Esophagus squamous epithelium (tissue), 5 donors: ENCODE measurements at regions not wholly inside any gene's neighbourhood (a gene's known extent, or its start where the extent isn't known, plus 50 kb on each side); places are given as distances from the start of the nearest gene placed in this dataset.

Experiments
- DNase-seq: peaks from one replicate; lab custom pipeline; 2025; lab: John Stamatoyannopoulos, UW
- H3K27ac ChIP-seq, 4 donors: fragments of 200-600 bp; sonication (generic); one replicate each; pipeline ENCODE4 v1.5.1; 2016 to 2019; ENCODE audit warnings: mild to moderate bottlenecking in 1 of 4
- H3K27me3 ChIP-seq, 4 donors: fragments of 200-600 bp; sonication (generic); 1 replicate in 3 of 4; 2 replicates in 1 of 4; pipeline versions ENCODE4 v1.5.1 to v1.6.0; 2017 to 2021; ENCODE audit warnings: antibody characterized with exemption in 1 of 4
- H3K36me3 ChIP-seq, 3 donors: fragments of 200-600 bp; sonication (generic); one replicate each; pipeline ENCODE4 v1.5.1; 2016 to 2019
- H3K4me1 ChIP-seq, 3 donors: fragments of 200-600 bp; sonication (generic); one replicate each; pipeline ENCODE4 v1.5.1; 2017 to 2019
- H3K4me3 ChIP-seq, 4 donors: fragments of 200-600 bp; sonication (generic); 1 replicate in 3 of 4; 2 replicates in 1 of 4; pipeline ENCODE4 v1.5.1; 2016 to 2019; ENCODE audit warnings: mild to moderate bottlenecking in 2 of 4, moderate library complexity in 1 of 4
- H3K9me3 ChIP-seq, 3 donors: fragments of 200-600 bp; sonication (generic); one replicate each; pipeline ENCODE4 v1.5.1; 2016 to 2019
- POLR2A ChIP-seq, 4 donors: fragments of 450-650 bp; IDR thresholded peaks; one replicate each; pipeline ENCODE4 v1.6.1; 2017; ENCODE audit warnings: antibody characterized with exemption in 4 of 4, mild to moderate bottlenecking in 4 of 4, moderate library complexity in 3 of 4
- WGBS, 2 donors: methylation state at CpG; one replicate each; pipeline ENCODE4 v1.1.5; 2018; 5-methylcytosine and 5-hydroxymethylcytosine counted together
- intact Hi-C: fragments of 100-400 bp; cut with DNase I; formaldehyde crosslinking; loops from one replicate; pipeline ENCODE4 v1.15.0; 2022
- TF ChIP-seq, protein P1 (sequence below), 6 experiments: fragments of 450-650 bp in 4 of 6; fragments of 200-600 bp in 2 of 6; sonication (generic) in 2 of 6; IDR thresholded peaks; one replicate each; pipeline ENCODE4 v1.5.1; 2016 to 2019; ENCODE audit warnings: antibody characterized with exemption in 6 of 6, mild to moderate bottlenecking in 4 of 6, moderate library complexity in 4 of 6
- donor health status: DM: yes; HTN: yes; CAD: no.

DNA sequence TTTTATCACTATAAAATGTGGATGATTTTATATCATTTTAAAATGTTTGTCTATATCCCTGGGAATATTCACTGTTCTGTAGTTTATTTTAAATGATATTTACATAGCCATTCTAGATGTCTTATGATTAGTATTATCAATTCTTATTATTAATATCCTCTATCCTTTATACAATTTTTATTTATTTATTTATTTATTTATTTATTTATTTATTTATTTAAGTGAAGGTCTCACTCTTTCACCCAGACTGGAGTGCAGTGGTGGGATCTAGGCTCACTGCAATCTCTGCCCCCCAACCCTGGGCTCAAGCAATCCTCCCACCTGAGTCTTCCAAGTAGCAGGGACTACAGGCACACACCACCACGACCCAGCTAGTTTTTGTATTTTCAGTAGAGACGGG lies 1848.9 kb downstream of the EFNA5 start:
- H3K27me3 ChIP-seq = no peaks in the 10 kb centered on the region
- no peak for TF ChIP-seq POLR2A (IDR thresholded peaks at IDR 0.05)
- TF ChIP-seq, protein P1, sequence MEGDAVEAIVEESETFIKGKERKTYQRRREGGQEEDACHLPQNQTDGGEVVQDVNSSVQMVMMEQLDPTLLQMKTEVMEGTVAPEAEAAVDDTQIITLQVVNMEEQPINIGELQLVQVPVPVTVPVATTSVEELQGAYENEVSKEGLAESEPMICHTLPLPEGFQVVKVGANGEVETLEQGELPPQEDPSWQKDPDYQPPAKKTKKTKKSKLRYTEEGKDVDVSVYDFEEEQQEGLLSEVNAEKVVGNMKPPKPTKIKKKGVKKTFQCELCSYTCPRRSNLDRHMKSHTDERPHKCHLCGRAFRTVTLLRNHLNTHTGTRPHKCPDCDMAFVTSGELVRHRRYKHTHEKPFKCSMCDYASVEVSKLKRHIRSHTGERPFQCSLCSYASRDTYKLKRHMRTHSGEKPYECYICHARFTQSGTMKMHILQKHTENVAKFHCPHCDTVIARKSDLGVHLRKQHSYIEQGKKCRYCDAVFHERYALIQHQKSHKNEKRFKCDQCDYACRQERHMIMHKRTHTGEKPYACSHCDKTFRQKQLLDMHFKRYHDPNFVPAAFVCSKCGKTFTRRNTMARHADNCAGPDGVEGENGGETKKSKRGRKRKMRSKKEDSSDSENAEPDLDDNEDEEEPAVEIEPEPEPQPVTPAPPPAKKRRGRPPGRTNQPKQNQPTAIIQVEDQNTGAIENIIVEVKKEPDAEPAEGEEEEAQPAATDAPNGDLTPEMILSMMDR (IDR thresholded peaks at IDR 0.05) = no peak
- intact Hi-C loops = no loop called here
- WGBS, 2 donors = 58 to 79% methylated on average over 2 of the region's 2 CpGs
- DNase-seq = no peak
- no peaks in the 10 kb centered on the region for H3K36me3 ChIP-seq
- H3K4me1 ChIP-seq = no peaks in the 10 kb centered on the region
- no peak overlapping the region for H3K27ac ChIP-seq
- H3K9me3 ChIP-seq = no peaks in the 10 kb centered on the region
- no peak overlapping the region for H3K4me3 ChIP-seq

- Histone ChIP-seq H3K27me3 (no peaks in the 10 kb centered on the region), H3K36me3 (no peaks in the 10 kb centered on the region), H3K4me3 (no peak overlapping the region), H3K9me3 (no peaks in the 10 kb centered on the region), H3K27ac (no peak overlapping the region), H3K4me1 (no peaks in the 10 kb centered on the region)
- DNase-seq = no peak
- WGBS, 2 donors = 63 to 75% methylated on average over 2 of the region's 2 CpGs
- TF ChIP-seq, protein P1 (IDR thresholded peaks at IDR 0.05) = no peak
- no peak for TF ChIP-seq POLR2A (IDR thresholded peaks at IDR 0.05)
- intact Hi-C loops = no loop called here
Observed at GRCh38 chr5:105817914-105818313, 1852.8 kb downstream of the EFNA5 start.

GRCh38 chr5:105817416-105817815 lies 1853.3 kb downstream of the EFNA5 start:
- Histone ChIP-seq H3K9me3 (no peaks in the 10 kb centered on the region), H3K27me3 (no peaks in the 10 kb centered on the region), H3K36me3 (no peaks in the 10 kb centered on the region), H3K4me3 (no peak overlapping the region), H3K27ac (no peak overlapping the region), H3K4me1 (no peaks in the 10 kb centered on the region)
- WGBS, 2 donors = 65 to 73% methylated on average over 3 of the region's 3 CpGs
- no peak for DNase-seq
- intact Hi-C loops = no loop called here
- TF ChIP-seq, protein P1 (IDR thresholded peaks at IDR 0.05) = no peak
- no peak for TF ChIP-seq POLR2A (IDR thresholded peaks at IDR 0.05)

GRCh38 chr5:105816961-105817360 lies 1853.8 kb downstream of the EFNA5 start:
- no peak for DNase-seq
- no peak overlapping the region for H3K4me3 ChIP-seq
- H3K27ac ChIP-seq = no peak overlapping the region
- no peaks in the 10 kb centered on the region for H3K27me3 ChIP-seq
- H3K4me1 ChIP-seq = no peaks in the 10 kb centered on the region
- no peaks in the 10 kb centered on the region for H3K36me3 ChIP-seq
- 50 to 92% methylated on average over 1 of the region's 1 CpG for WGBS, 2 donors
- no peaks in the 10 kb centered on the region for H3K9me3 ChIP-seq
- intact Hi-C loops = no loop called here
- TF ChIP-seq, protein P1 (IDR thresholded peaks at IDR 0.05) = no peak
- no peak for TF ChIP-seq POLR2A (IDR thresholded peaks at IDR 0.05)

- Histone ChIP-seq H3K9me3 (no peaks in the 10 kb centered on the region), H3K27ac (no peak overlapping the region), H3K36me3 (no peaks in the 10 kb centered on the region), H3K4me3 (no peak overlapping the region), H3K27me3 (no peaks in the 10 kb centered on the region), H3K4me1 (no peaks in the 10 kb centered on the region)
- intact Hi-C loops = no loop called here
- no peak for DNase-seq
- WGBS, 2 donors = 65 to 66% methylated on average over 2 of the region's 2 CpGs
- TF ChIP-seq, protein P1 (IDR thresholded peaks at IDR 0.05) = no peak
- TF ChIP-seq POLR2A (IDR thresholded peaks at IDR 0.05) = no peak
Observed at GRCh38 chr5:105812304-105812703, 1858.4 kb downstream of the EFNA5 start.
